ENCODE measurements at regions not wholly inside any gene's neighbourhood (a gene's known extent, or its start where the extent isn't known, plus 50 kb on each side); places are given as distances from the start of the nearest gene placed in this dataset.

- no peak overlapping the region for H3K4me3 Mint-ChIP-seq
- no peaks in the 10 kb centered on the region for H4K20me1 ChIP-seq (ENCODE audit: low read depth)
- H3K27me3 Mint-ChIP-seq (ENCODE audit: insufficient read depth, low read depth) = peaks cover 2% of the 10 kb centered on the region
- no peak overlapping the region for H3K9ac ChIP-seq
- no peaks in the 10 kb centered on the region for H3K9me3 ChIP-seq (ENCODE audit: low read depth)
- DNase-seq (ENCODE audit: low spot score) = no peak
- H3K27me3 ChIP-seq = no peaks in the 10 kb centered on the region
- H3K79me2 ChIP-seq (ENCODE audit: low read depth) = no peaks in the 10 kb centered on the region
- H2AFZ ChIP-seq (replicated peaks) = no peak overlapping the region
- no peaks in the 10 kb centered on the region for H3K9me3 Mint-ChIP-seq
- TF ChIP-seq EZH2 (IDR thresholded peaks at IDR 0.05) (no peak), EZH2phosphoT487 (IDR thresholded peaks at IDR 0.05) (no peak)
- TF ChIP-seq, protein P1, sequence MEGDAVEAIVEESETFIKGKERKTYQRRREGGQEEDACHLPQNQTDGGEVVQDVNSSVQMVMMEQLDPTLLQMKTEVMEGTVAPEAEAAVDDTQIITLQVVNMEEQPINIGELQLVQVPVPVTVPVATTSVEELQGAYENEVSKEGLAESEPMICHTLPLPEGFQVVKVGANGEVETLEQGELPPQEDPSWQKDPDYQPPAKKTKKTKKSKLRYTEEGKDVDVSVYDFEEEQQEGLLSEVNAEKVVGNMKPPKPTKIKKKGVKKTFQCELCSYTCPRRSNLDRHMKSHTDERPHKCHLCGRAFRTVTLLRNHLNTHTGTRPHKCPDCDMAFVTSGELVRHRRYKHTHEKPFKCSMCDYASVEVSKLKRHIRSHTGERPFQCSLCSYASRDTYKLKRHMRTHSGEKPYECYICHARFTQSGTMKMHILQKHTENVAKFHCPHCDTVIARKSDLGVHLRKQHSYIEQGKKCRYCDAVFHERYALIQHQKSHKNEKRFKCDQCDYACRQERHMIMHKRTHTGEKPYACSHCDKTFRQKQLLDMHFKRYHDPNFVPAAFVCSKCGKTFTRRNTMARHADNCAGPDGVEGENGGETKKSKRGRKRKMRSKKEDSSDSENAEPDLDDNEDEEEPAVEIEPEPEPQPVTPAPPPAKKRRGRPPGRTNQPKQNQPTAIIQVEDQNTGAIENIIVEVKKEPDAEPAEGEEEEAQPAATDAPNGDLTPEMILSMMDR (IDR thresholded peaks at IDR 0.05) = no peak
- H3F3A ChIP-seq (ENCODE audit: low read depth) = no peaks in the 10 kb centered on the region
- no peak overlapping the region for H3K4me3 ChIP-seq
- no peak overlapping the region for H3K27ac ChIP-seq
- no peaks in the 10 kb centered on the region for H3K4me1 ChIP-seq
- H3K36me3 ChIP-seq = no peaks in the 10 kb centered on the region
- H3K4me1 Mint-ChIP-seq = peaks cover 9% of the 10 kb centered on the region
- H3K36me3 Mint-ChIP-seq = no peaks in the 10 kb centered on the region
- no peak overlapping the region for H3K27ac Mint-ChIP-seq
- H3K4me2 ChIP-seq = no peak overlapping the region
Observed at GRCh38 chr1:57672346-57673140, 248.7 kb upstream of the DAB1 start.

GRCh38 chr1:57671750-57672149, 247.9 kb upstream of the DAB1 start:
- H3K4me3 Mint-ChIP-seq = no peak overlapping the region
- H3K36me3 Mint-ChIP-seq = no peaks in the 10 kb centered on the region
- H3K9ac ChIP-seq = no peak overlapping the region
- H3K36me3 ChIP-seq = no peaks in the 10 kb centered on the region
- H2AFZ ChIP-seq (replicated peaks) = no peak overlapping the region
- no peak overlapping the region for H3K4me2 ChIP-seq
- H3K4me1 Mint-ChIP-seq = peaks cover 9% of the 10 kb centered on the region
- no peak overlapping the region for H3K27ac ChIP-seq
- no peaks in the 10 kb centered on the region for H3K79me2 ChIP-seq (ENCODE audit: low read depth)
- no peak for DNase-seq (ENCODE audit: low spot score)
- H3K27me3 Mint-ChIP-seq (ENCODE audit: insufficient read depth, low read depth) = peaks cover 2% of the 10 kb centered on the region
- no peaks in the 10 kb centered on the region for H3K4me1 ChIP-seq
- TF ChIP-seq, protein P1 (IDR thresholded peaks at IDR 0.05) = no peak
- TF ChIP-seq EZH2 (IDR thresholded peaks at IDR 0.05) (no peak), EZH2phosphoT487 (IDR thresholded peaks at IDR 0.05) (no peak)
- H3K9me3 ChIP-seq (ENCODE audit: low read depth) = no peaks in the 10 kb centered on the region
- no peaks in the 10 kb centered on the region for H3F3A ChIP-seq (ENCODE audit: low read depth)
- no peak overlapping the region for H3K4me3 ChIP-seq
- no peaks in the 10 kb centered on the region for H3K9me3 Mint-ChIP-seq
- H4K20me1 ChIP-seq (ENCODE audit: low read depth) = no peaks in the 10 kb centered on the region
- H3K27ac Mint-ChIP-seq = no peak overlapping the region
- no peaks in the 10 kb centered on the region for H3K27me3 ChIP-seq

DNA sequence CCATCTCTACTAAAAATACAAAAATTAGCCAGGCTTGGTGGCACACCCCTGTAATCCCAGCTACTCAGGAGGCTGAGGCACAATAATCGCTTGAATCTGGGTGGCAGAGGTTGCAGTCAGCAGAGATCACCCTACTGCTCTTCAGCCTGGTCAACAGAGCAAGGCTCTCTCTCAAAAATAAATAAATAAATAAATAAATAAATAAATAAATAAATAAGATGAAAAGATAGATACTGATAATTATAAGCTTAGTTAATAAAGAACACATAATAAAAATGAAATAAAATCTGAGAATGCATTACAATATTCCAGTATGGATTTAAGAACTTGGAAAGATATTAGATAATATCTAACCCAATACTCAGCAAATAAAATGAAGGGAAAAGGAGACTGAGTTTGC, 235.9 kb upstream of the DAB1 start:
- TF ChIP-seq EZH2phosphoT487 (IDR thresholded peaks at IDR 0.05) (no peak), EZH2 (IDR thresholded peaks at IDR 0.05) (no peak)
- TF ChIP-seq, protein P1 (IDR thresholded peaks at IDR 0.05) = no peak
- H3K27me3 Mint-ChIP-seq (ENCODE audit: insufficient read depth, low read depth) = peaks cover 4% of the 10 kb centered on the region
- no peak for DNase-seq (ENCODE audit: low spot score)
- no peak overlapping the region for H3K4me3 Mint-ChIP-seq
- Histone ChIP-seq H3K4me1 (no peaks in the 10 kb centered on the region), H2AFZ (replicated peaks) (no peak overlapping the region), H3K4me2 (no peak overlapping the region), H3K36me3 (no peaks in the 10 kb centered on the region), H3K79me2 (ENCODE audit: low read depth) (no peaks in the 10 kb centered on the region), H3K4me3 (no peak overlapping the region), H4K20me1 (ENCODE audit: low read depth) (no peaks in the 10 kb centered on the region), H3K27me3 (no peaks in the 10 kb centered on the region), H3F3A (ENCODE audit: low read depth) (no peaks in the 10 kb centered on the region), H3K27ac (no peak overlapping the region), H3K9me3 (ENCODE audit: low read depth) (no peaks in the 10 kb centered on the region), H3K9ac (no peak overlapping the region)
- peaks cover 4% of the 10 kb centered on the region for H3K4me1 Mint-ChIP-seq
- no peaks in the 10 kb centered on the region for H3K9me3 Mint-ChIP-seq
- H3K27ac Mint-ChIP-seq = no peak overlapping the region
- H3K36me3 Mint-ChIP-seq = no peaks in the 10 kb centered on the region

Data from neural progenitor cell (in vitro differentiated cells).